ENCODE measurements at regions not wholly inside any gene's neighbourhood (a gene's known extent, or its start where the extent isn't known, plus 50 kb on each side); places are given as distances from the start of the nearest gene placed in this dataset.

GRCh38 chr20:58146081-58146745 lies 82.2 kb downstream of the ANKRD60 start:
- Histone ChIP-seq H4K8ac (replicated peaks; ENCODE audit: insufficient read length, low read depth, low read length) (no peak overlapping the region), H3K79me2 (ENCODE audit: insufficient read depth, low read length) (no peaks in the 10 kb centered on the region), H2AFZ (ENCODE audit: low read length) (no peak overlapping the region), H3K79me1 (ENCODE audit: insufficient read depth, low read depth, low read length, poor library complexity, severe bottlenecking) (no peaks in the 10 kb centered on the region), H3K18ac (ENCODE audit: insufficient read length, low read depth, low read length) (no peak overlapping the region), H4K20me1 (ENCODE audit: control insufficient read depth, insufficient read depth, insufficient read length) (no peaks in the 10 kb centered on the region), H3K27ac (ENCODE audit: insufficient read length, low read depth, low read length) (no peak overlapping the region), H2BK5ac (ENCODE audit: insufficient read length, low read length) (no peak overlapping the region), H2BK20ac (ENCODE audit: low read depth, low read length, poor library complexity, severe bottlenecking) (no peak overlapping the region), H3K9ac (ENCODE audit: extremely low read depth, insufficient read length, low read length) (no peak overlapping the region), H2BK12ac (ENCODE audit: insufficient read length, low read depth, low read length) (no peak overlapping the region), H3T11ph (ENCODE audit: low read length) (no peak overlapping the region), H2BK15ac (ENCODE audit: low read depth, low read length) (no peak overlapping the region), H3K56ac (ENCODE audit: insufficient read length, low read depth, low read length) (no peak overlapping the region), H3K9me3 (ENCODE audit: control insufficient read depth, low read depth, low read length) (no peaks in the 10 kb centered on the region), H4K91ac (ENCODE audit: insufficient read length, low read depth, low read length) (no peak overlapping the region), H2AK5ac (ENCODE audit: insufficient read length, low read length) (no peak overlapping the region), H3K27me3 (ENCODE audit: insufficient read depth, low read length) (no peaks in the 10 kb centered on the region; the same call in 1 of the 2 replicates), H2BK120ac (ENCODE audit: low read depth, low read length, poor library complexity, severe bottlenecking) (no peak overlapping the region), H3K23me2 (ENCODE audit: insufficient read length, low read depth, low read length, poor library complexity, severe bottlenecking) (peaks cover 3% of the 10 kb centered on the region), H3K14ac (ENCODE audit: insufficient read depth, low read length) (no peak overlapping the region), H3K4me1 (ENCODE audit: insufficient read depth, low read length) (no peaks in the 10 kb centered on the region), H3K4ac (ENCODE audit: low read depth, low read length) (no peak overlapping the region), H3K4me2 (ENCODE audit: insufficient read depth, insufficient read length, low read length) (no peak overlapping the region), H4K5ac (ENCODE audit: insufficient read length, low read depth, low read length) (no peak overlapping the region), H3K23ac (ENCODE audit: insufficient read length, low read depth, low read length) (no peak overlapping the region)
- no peak for TF ChIP-seq CTCF (conservative IDR thresholded peaks at IDR 0.05)
- no peak overlapping the region for H3K4me3 Mint-ChIP-seq
- peaks cover 18 to 19% of the 10 kb centered on the region in 2 experiments for H3K4me1 Mint-ChIP-seq
- H3K27ac Mint-ChIP-seq, result no peak overlapping the region
- no CpG with 5 or more reads among the region's 8 CpGs for WGBS (ENCODE audit: extremely low coverage, insufficient read length, low lambda C conversion rate)
- no peak for DNase-seq
- H3K9me3 Mint-ChIP-seq, result peaks cover 4% of the 10 kb centered on the region in 2 experiments; a peak in 4 of 5 replicates
- H3K36me3 Mint-ChIP-seq (ENCODE audit: insufficient read depth in 1 of 3, low read depth in 3 of 3), result no peaks in the 10 kb centered on the region; a peak in 1 of 7 replicates
- peaks cover 51% of the 10 kb centered on the region for H3K27me3 Mint-ChIP-seq (ENCODE audit: low read depth)
